LNCaP clone FGC (cell line): ENCODE measurements at regions not wholly inside any gene's neighbourhood (a gene's known extent, or its start where the extent isn't known, plus 50 kb on each side); places are given as distances from the start of the nearest gene placed in this dataset.

Experiments used
- DNase-seq: peaks from one replicate; pipeline ENCODE4 v3.0.0-alpha.2; 2011; ENCODE audit warnings: low read depth
- H3K4me3 ChIP-seq: 2 replicates; pipeline ENCODE4 v1.5.1; 2011; ENCODE audit warnings: mild to moderate bottlenecking, low read depth, low read length, control low read depth
- CTCF ChIP-seq: IDR thresholded peaks from 2 replicates; pipeline ENCODE4 v1.5.1; 2012; ENCODE audit warnings: mild to moderate bottlenecking; ENCODE audit not compliant: control insufficient read depth, insufficient read depth; ENCODE audit errors: extremely low read depth

GRCh38 chr7:54245020-54245419 is 297.2 kb upstream of the VSTM2A start:
- no peak for DNase-seq
- no peak overlapping the region for H3K4me3 ChIP-seq
- no peak for TF ChIP-seq CTCF

DNA sequence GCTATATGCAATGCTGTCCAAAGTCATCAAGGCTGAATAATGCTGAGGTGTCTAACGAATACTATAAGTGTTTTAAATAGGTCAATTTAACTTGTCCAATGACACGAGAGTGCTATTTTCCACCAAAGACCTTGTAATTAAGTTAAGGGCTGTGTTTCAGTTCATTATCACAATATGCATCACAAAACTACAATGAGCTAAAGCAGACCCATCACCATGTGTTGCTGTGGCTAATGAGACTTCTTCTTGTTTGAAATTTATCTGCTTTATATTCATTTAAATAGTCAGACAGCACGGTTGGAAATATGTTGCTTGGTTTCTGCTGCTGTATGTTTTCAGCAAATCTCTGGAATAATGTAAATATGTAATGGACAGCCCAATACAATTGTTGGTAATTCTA is 292.5 kb upstream of the VSTM2A start:
- no peak overlapping the region for H3K4me3 ChIP-seq
- no peak for DNase-seq
- TF ChIP-seq CTCF: no peak

- TF ChIP-seq CTCF: no peak
- DNase-seq: no peak
- H3K4me3 ChIP-seq: no peak overlapping the region
Observed at GRCh38 chr7:54252256-54253035, 289.7 kb upstream of the VSTM2A start.

GRCh38 chr7:54253036-54253373 is 289.2 kb upstream of the VSTM2A start:
- no peak overlapping the region for H3K4me3 ChIP-seq
- no peak for TF ChIP-seq CTCF
- DNase-seq: no peak

DNA sequence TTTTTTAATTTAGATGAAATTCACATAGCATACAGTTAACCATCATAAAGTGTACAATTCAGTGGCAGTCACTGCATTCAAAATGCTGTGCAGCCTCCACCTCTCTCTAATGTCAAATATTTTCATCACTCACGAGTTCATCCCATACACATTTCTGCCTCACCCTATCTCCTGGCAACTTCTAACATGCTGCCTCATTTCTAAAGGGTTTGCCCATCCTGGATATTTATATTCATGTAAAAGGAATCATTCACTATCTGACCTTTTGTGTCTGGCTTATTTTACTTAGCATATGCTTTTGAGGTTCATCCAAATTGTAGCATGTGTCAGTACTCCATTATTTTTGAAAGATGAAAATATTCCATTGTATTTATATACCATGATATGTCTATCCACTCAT is 286.9 kb upstream of the VSTM2A start:
- TF ChIP-seq CTCF: no peak
- no peak for DNase-seq
- H3K4me3 ChIP-seq: no peak overlapping the region

DNA sequence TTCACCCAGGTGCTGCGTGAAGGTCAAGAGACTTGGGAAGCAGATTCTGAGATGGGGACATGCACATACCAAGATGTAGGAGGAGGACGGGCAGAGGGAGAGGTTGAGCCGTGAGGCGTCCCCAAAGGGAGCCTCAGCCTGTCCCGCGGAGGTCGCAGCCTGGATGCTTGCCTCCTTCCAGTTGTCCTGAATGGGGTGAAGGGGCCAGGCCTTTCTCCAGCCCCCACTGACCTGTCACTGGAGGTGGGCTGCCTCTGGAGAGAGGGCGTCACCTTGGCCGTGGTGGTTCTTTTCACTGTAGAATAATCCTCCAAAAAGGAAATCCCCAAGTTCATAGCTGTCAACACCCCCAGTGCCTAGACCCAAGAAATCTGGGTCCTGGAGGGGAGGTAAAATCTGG is 283.0 kb upstream of the VSTM2A start:
- H3K4me3 ChIP-seq: no peak overlapping the region
- DNase-seq: no peak
- TF ChIP-seq CTCF: no peak

GRCh38 chr7:54260941-54261371 is 281.2 kb upstream of the VSTM2A start:
- no peak overlapping the region for H3K4me3 ChIP-seq
- no peak for DNase-seq
- TF ChIP-seq CTCF: no peak
